ENCODE measurements at regions not wholly inside any gene's neighbourhood (a gene's known extent, or its start where the extent isn't known, plus 50 kb on each side); places are given as distances from the start of the nearest gene placed in this dataset.

- Histone ChIP-seq H3K4me3 (no peak overlapping the region), H3K36me3 (no peaks in the 10 kb centered on the region), H3K27ac (no peak overlapping the region), H3K27me3 (no peaks in the 10 kb centered on the region), H3K4me1 (peaks cover 0 to 10% (median 8%) of the 10 kb centered on the region in 3 donors), H3K9me3 (no peaks in the 10 kb centered on the region)
- no peak for TF ChIP-seq CTCF (IDR thresholded peaks at IDR 0.05)
- ATAC-seq: peak in 1 of 4 donors; percentile 22
- intact Hi-C loops (cut with DNase I): no loop called here
- no peak for DNase-seq
- 74 to 76% methylated on average over 9 of the region's 9 CpGs for WGBS, 2 donors
- FAIRE-seq: no peak
Observed at GRCh38 chr3:177525987-177526712, 328.9 kb upstream of the TBL1XR1 start.

- intact Hi-C loops (cut with DNase I): no loop called here
- WGBS, 2 donors: 93 to 98% methylated on average over 7 of the region's 7 CpGs
- H3K4me3 ChIP-seq: no peak overlapping the region
- peaks cover 0 to 10% (median 8%) of the 10 kb centered on the region in 3 donors for H3K4me1 ChIP-seq
- H3K9me3 ChIP-seq: no peaks in the 10 kb centered on the region
- no peaks in the 10 kb centered on the region for H3K36me3 ChIP-seq
- no peak for TF ChIP-seq CTCF (IDR thresholded peaks at IDR 0.05)
- no peak overlapping the region for H3K27ac ChIP-seq
- H3K27me3 ChIP-seq: no peaks in the 10 kb centered on the region
- ATAC-seq (no peak), FAIRE-seq (no peak), DNase-seq (no peak)
Observed at GRCh38 chr3:177527182-177527581, 329.9 kb upstream of the TBL1XR1 start.

GRCh38 chr3:177528306-177529070, 331.2 kb upstream of the TBL1XR1 start:
- Histone ChIP-seq H3K9me3 (no peaks in the 10 kb centered on the region), H3K36me3 (no peaks in the 10 kb centered on the region), H3K4me1 (peaks cover 0 to 8% (median 7%) of the 10 kb centered on the region in 3 donors), H3K27me3 (no peaks in the 10 kb centered on the region), H3K27ac (no peak overlapping the region), H3K4me3 (no peak overlapping the region)
- TF ChIP-seq CTCF (IDR thresholded peaks at IDR 0.05): no peak
- FAIRE-seq (no peak), DNase-seq (no peak), ATAC-seq (no peak)
- intact Hi-C loops (cut with DNase I): no loop called here
- 86 to 88% methylated on average over 2 of the region's 2 CpGs for WGBS, 2 donors

- WGBS, 2 donors: 75 to 84% methylated on average over 1 of the region's 1 CpG
Observed at GRCh38 chr3:177529071-177529550, 331.8 kb upstream of the TBL1XR1 start.

More at GRCh38 chr3:177529071-177529550, 331.8 kb upstream of the TBL1XR1 start:
- ATAC-seq (no peak), DNase-seq (no peak), FAIRE-seq (no peak)
- Histone ChIP-seq H3K36me3 (no peaks in the 10 kb centered on the region), H3K9me3 (no peaks in the 10 kb centered on the region), H3K27ac (no peak overlapping the region), H3K4me3 (no peak overlapping the region), H3K27me3 (no peaks in the 10 kb centered on the region), H3K4me1 (peaks cover 0 to 4% (median 1%) of the 10 kb centered on the region in 3 donors)
- intact Hi-C loops (cut with DNase I): no loop called here
- TF ChIP-seq CTCF (IDR thresholded peaks at IDR 0.05): no peak

Measured in pancreas (tissue), 10 donors.